ENCODE measurements at regions not wholly inside any gene's neighbourhood (a gene's known extent, or its start where the extent isn't known, plus 50 kb on each side); places are given as distances from the start of the nearest gene placed in this dataset.

DNA sequence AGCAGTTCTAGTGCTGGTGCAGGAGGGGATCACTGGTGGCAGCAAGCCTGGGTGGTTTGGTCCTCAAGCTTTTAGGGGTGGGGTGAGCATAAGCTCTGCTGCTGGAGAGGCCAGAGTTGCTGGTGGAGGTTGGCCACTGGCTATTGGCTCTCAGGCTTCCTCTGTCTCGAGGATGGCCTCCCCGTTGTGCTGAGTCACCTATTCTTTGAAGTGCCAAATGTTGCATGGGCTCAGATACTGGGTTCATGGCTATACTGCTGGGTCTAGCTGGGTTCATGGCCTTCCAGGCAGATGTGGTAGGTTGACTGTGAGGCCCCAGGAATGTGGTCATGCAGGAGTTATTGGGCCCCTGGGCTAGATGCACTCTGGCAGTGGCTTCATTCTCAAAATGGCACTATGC lies 466.3 kb downstream of the NAF1 start:
- TF ChIP-seq E2F6 (IDR thresholded peaks at IDR 0.05) (no peak), CBX5 (IDR thresholded peaks at IDR 0.05; ENCODE audit: low read depth, low read length) (no peak), POLR2A (IDR thresholded peaks at IDR 0.05; ENCODE audit: control extremely low read depth in 1 of 2, low read depth in 2 of 2, low read length in 2 of 2) (no peak), BACH1 (IDR thresholded peaks at IDR 0.05; ENCODE audit: low read length) (no peak), POLR2AphosphoS5 (IDR thresholded peaks at IDR 0.05; ENCODE audit: low read depth, low read length) (no peak), GABPA (IDR thresholded peaks at IDR 0.05; ENCODE audit: borderline replicate concordance, insufficient read depth, low read length) (no peak)
- Histone ChIP-seq H3K9me3 (ENCODE audit: insufficient read depth in 2 of 2, low read depth in 1 of 2, low read length in 1 of 2) (no peaks in the 10 kb centered on the region), H3K27me3 (replicated peaks in 1 of 4; ENCODE audit: control insufficient read depth in 3 of 4, extremely low read depth in 1 of 4, insufficient read depth in 3 of 4, low read length in 3 of 4) (no peaks in the 10 kb centered on the region), H2AK5ac (ENCODE audit: low read depth, low read length) (no peak overlapping the region), H3K18ac (ENCODE audit: extremely low read depth, low read length) (no peak overlapping the region), H2BK15ac (ENCODE audit: low read length) (no peak overlapping the region), H4K91ac (replicated peaks; ENCODE audit: insufficient read length, low read length) (no peak overlapping the region), H3K4me2 (ENCODE audit: insufficient read depth in 1 of 2, low read depth in 2 of 2, low read length in 2 of 2) (no peak overlapping the region), H3K4me3 (ENCODE audit: extremely low read depth in 1 of 4, insufficient read depth in 2 of 4, low read depth in 3 of 4, low read length in 4 of 4) (no peak overlapping the region), H2BK5ac (ENCODE audit: low read depth, low read length) (no peak overlapping the region), H3K4ac (replicated peaks; ENCODE audit: insufficient read length, low read depth, low read length) (no peak overlapping the region), H3K23me2 (ENCODE audit: low read depth, low read length) (no peaks in the 10 kb centered on the region), H4K8ac (ENCODE audit: extremely low read depth, insufficient read depth, low read length) (no peak overlapping the region), H2BK20ac (ENCODE audit: low read length) (no peak overlapping the region), H3K79me2 (ENCODE audit: control insufficient read depth in 1 of 2, insufficient read depth in 2 of 2, low read length in 2 of 2) (no peaks in the 10 kb centered on the region), H4K5ac (ENCODE audit: insufficient read length, low read depth, low read length) (no peak overlapping the region), H3K27ac (ENCODE audit: low read depth, low read length) (no peak overlapping the region), H3K14ac (ENCODE audit: insufficient read length) (no peak overlapping the region), H3K4me1 (replicated peaks in 1 of 4; ENCODE audit: control insufficient read depth in 3 of 4, insufficient read depth in 4 of 4, low read length in 3 of 4) (no peaks in the 10 kb centered on the region), H3K79me1 (ENCODE audit: low read depth, low read length) (no peaks in the 10 kb centered on the region), H3K36me3 (ENCODE audit: control insufficient read depth in 2 of 4, insufficient read depth in 4 of 4, low read length in 3 of 4) (no peaks in the 10 kb centered on the region), H3K56ac (replicated peaks; ENCODE audit: insufficient read length, low read depth, low read length) (no peak overlapping the region), H2BK120ac (replicated peaks; ENCODE audit: low read depth, low read length) (no peak overlapping the region), H3K9ac (replicated peaks in 1 of 4; ENCODE audit: extremely low read depth in 1 of 4, low read depth in 3 of 4, low read length in 3 of 4) (no peak overlapping the region), H2AFZ (ENCODE audit: low read length) (0 out of 2 replicates have a peak overlapping the region, but pooled peaks have one; percentile 0), H2BK12ac (ENCODE audit: low read depth, low read length) (no peak overlapping the region), H4K20me1 (replicated peaks in 1 of 2; ENCODE audit: control insufficient read depth in 1 of 2, insufficient read depth in 2 of 2, low read length in 2 of 2) (no peaks in the 10 kb centered on the region), H3K23ac (ENCODE audit: insufficient read length) (no peak overlapping the region)
- ChIA-PET CTCF (ENCODE audit: partially characterized antibody) (no interaction called here), POLR2A (ENCODE audit: partially characterized antibody) (no interaction called here)
- FAIRE-seq (no peak), DNase-seq (ENCODE audit: low read depth in 1 of 2, low spot score in 2 of 2) (no peak)
- WGBS, 2 experiments (ENCODE audit: extremely low coverage in 1 of 2, insufficient coverage in 1 of 2, insufficient read length in 1 of 2, insufficient replicate concordance in 2 of 2, low coverage in 1 of 2, low lambda C conversion rate in 2 of 2, missing lambda C conversion rate in 1 of 2), result 92% methylated on average over 2 of the region's 2 CpGs; no CpG with 5 or more reads in 1 of the 2 experiments

Measured in H1 (cell line).